ENCODE measurements at regions not wholly inside any gene's neighbourhood (a gene's known extent, or its start where the extent isn't known, plus 50 kb on each side); places are given as distances from the start of the nearest gene placed in this dataset.

DNA sequence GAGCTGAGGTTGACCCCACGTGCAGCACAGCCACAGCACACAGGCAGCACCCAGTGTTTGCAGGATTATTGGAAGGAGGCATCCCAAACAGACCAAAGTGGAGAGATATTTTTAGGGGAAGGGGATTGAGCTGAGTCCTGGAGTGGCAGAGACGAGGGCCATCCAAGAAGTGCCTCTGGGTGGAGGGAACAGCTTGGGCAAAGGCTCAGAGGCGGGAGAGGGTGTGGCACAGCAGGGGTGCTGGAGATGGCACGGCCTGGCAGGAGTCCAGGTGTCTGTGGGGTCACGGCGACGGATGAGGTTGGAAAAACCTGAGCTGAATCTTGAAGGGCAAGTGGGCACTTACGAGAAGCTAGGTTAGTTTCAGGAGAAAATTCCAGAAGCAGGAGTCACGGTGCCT is 60.6 kb downstream of the INHBB start:
- Histone ChIP-seq H3K4me3 (no peak overlapping the region), H3K4me1 (no peaks in the 10 kb centered on the region), H3K27me3 (no peaks in the 10 kb centered on the region), H3K9me3 (no peaks in the 10 kb centered on the region), H3K36me3 (no peaks in the 10 kb centered on the region), H3K27ac (no peak overlapping the region)
- ATAC-seq = no peak
- WGBS (ENCODE audit: insufficient coverage, low coverage, low lambda C conversion rate, missing lambda C conversion rate) = 70% methylated on average over 8 of the region's 9 CpGs
- intact Hi-C loops (cut with DNase I) = no loop called here
- no peak for DNase-seq
- TF ChIP-seq, protein P1, sequence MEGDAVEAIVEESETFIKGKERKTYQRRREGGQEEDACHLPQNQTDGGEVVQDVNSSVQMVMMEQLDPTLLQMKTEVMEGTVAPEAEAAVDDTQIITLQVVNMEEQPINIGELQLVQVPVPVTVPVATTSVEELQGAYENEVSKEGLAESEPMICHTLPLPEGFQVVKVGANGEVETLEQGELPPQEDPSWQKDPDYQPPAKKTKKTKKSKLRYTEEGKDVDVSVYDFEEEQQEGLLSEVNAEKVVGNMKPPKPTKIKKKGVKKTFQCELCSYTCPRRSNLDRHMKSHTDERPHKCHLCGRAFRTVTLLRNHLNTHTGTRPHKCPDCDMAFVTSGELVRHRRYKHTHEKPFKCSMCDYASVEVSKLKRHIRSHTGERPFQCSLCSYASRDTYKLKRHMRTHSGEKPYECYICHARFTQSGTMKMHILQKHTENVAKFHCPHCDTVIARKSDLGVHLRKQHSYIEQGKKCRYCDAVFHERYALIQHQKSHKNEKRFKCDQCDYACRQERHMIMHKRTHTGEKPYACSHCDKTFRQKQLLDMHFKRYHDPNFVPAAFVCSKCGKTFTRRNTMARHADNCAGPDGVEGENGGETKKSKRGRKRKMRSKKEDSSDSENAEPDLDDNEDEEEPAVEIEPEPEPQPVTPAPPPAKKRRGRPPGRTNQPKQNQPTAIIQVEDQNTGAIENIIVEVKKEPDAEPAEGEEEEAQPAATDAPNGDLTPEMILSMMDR (IDR thresholded peaks at IDR 0.05) = no peak
- TF ChIP-seq POLR2A (IDR thresholded peaks at IDR 0.05) = no peak

DNA sequence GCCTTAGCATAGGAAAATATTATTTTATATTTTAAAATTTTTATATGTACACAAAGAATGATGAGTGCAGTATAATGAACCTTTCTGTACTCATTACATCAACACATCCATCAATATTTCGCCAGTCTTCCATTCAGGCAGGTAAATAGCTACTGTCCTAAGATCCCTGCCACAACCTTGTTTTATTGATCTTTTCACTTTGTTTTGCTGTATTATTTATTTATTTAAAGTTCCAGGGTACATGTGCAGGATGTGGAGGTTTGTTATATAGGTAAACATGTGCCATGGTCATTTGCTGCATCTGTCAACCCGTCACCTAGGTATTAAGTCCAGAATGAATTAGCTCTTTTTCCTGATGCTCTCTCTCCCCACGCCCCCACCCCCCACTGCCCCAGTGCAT is 64.6 kb downstream of the INHBB start:
- no peak for TF ChIP-seq POLR2A (IDR thresholded peaks at IDR 0.05)
- TF ChIP-seq, protein P1 (IDR thresholded peaks at IDR 0.05) = no peak
- no peak overlapping the region for H3K4me3 ChIP-seq
- no peak for DNase-seq

DNA sequence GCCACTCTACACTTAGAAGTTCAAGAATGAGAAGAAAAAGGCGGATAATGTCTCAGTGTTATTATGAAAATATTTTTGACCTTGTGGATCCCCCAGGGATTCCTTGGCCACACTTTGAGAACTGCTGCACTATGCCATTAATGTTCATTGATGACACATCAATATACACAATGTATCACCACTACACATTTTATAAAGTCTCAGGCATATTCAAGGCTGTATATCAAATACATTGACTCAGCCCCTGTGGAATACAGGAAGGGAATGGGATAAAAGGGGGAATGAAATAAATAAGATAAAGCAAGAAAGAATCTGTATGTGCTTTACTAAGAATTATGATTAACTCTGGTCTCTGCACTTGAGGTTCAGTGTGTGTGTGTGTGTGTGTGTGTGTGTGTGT is 69.1 kb downstream of the INHBB start:
- no peaks in the 10 kb centered on the region for H3K9me3 ChIP-seq
- WGBS (ENCODE audit: insufficient coverage, low coverage, low lambda C conversion rate, missing lambda C conversion rate) = 69% methylated on average over 1 of the region's 1 CpG

More for the DNA sequence above, 64.6 kb downstream of the INHBB start:
- H3K27ac ChIP-seq = no peak overlapping the region
- H3K4me1 ChIP-seq = no peaks in the 10 kb centered on the region
- intact Hi-C loops (cut with DNase I) = no loop called here
- no peaks in the 10 kb centered on the region for H3K27me3 ChIP-seq
- H3K9me3 ChIP-seq = no peaks in the 10 kb centered on the region
- WGBS (ENCODE audit: insufficient coverage, low coverage, low lambda C conversion rate, missing lambda C conversion rate) = 62% methylated on average over 3 of the region's 3 CpGs
- no peak for ATAC-seq
- no peaks in the 10 kb centered on the region for H3K36me3 ChIP-seq

DNA sequence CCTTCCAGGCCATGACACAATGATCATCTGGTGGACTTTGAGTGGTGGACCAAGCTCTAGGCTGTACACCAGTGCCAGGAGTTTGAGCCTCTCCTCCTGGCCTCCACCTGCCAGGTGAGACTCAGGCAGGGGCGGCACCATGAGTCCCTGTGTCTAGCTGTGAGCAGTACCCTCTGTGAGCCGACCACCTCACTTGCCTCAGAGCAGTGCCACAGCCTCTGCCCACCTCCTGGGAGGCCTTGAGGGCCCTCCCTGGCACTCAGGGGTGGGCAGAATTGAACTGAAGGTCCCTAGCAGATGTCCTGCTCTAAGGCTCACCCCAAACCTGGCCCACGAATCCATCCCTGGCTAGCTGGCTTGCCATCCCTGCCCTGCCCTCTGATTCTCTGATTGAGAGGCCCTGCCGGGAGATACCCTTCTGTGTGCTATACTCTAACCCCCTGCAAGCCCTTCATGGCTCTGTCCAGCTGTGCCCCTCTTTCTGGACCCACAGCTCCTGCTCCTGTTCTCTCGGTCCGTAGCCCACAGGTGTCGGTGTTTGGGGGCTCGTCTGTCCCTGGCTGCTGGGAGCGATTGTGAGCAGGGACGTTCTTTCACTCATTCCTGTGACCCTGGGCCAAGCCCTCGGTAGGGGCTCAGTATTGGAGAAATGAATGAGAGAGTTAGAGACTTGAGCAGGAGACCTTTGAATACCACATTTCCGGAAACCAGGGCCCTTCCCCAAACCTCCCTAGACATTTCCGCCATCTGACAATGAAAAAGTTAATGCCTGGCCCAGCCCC is 70.0 kb downstream of the INHBB start:
- TF ChIP-seq, protein P1 (IDR thresholded peaks at IDR 0.05) = no peak
- TF ChIP-seq POLR2A (IDR thresholded peaks at IDR 0.05) = no peak
- H3K27me3 ChIP-seq = no peaks in the 10 kb centered on the region
- H3K4me3 ChIP-seq = no peak overlapping the region
- 86% methylated on average over 6 of the region's 13 CpGs for WGBS (ENCODE audit: insufficient coverage, low coverage, low lambda C conversion rate, missing lambda C conversion rate)
- ATAC-seq (peak in 1 of 4 donors; percentile 23), DNase-seq (no peak)
- H3K27ac ChIP-seq = no peak overlapping the region
- H3K9me3 ChIP-seq = no peaks in the 10 kb centered on the region
- no peaks in the 10 kb centered on the region for H3K4me1 ChIP-seq
- intact Hi-C loops (cut with DNase I) = no loop called here
- H3K36me3 ChIP-seq = no peaks in the 10 kb centered on the region

More for the DNA sequence above, 69.1 kb downstream of the INHBB start:
- intact Hi-C loops (cut with DNase I) = no loop called here
- TF ChIP-seq, protein P1 (IDR thresholded peaks at IDR 0.05) = no peak
- TF ChIP-seq POLR2A (IDR thresholded peaks at IDR 0.05) = no peak
- Histone ChIP-seq H3K4me1 (no peaks in the 10 kb centered on the region), H3K4me3 (no peak overlapping the region), H3K27me3 (no peaks in the 10 kb centered on the region), H3K27ac (no peak overlapping the region), H3K36me3 (no peaks in the 10 kb centered on the region)
- ATAC-seq = no peak
- DNase-seq = no peak
